AG08395 (cell line): ENCODE measurements at regions not wholly inside any gene's neighbourhood (a gene's known extent, or its start where the extent isn't known, plus 50 kb on each side); places are given as distances from the start of the nearest gene placed in this dataset.

Experiments used
- DNase-seq: peaks from one replicate; pipeline ENCODE4 v3.0.0; 2012; ENCODE audit warnings: mixed read lengths, low spot score

DNA sequence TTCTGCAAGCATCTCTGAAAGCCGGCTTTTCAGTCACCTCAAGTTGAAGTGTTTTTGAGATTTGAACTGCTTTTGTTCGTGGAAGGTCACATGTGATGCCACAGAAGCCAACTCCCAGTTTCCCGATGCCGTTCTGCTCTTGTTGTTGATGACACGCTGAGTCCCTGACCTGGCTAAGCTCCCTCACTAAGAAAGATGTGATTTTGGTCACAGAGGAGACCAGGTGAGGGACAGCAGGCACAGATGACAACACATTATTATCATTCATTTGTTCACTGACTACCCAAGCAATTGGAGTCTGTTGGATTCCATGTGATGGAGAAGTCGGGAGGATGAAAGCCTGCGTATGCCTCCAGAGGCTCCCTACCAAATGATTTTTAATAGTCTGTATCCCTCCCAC lies 822.4 kb upstream of the RBFOX1 start:
- DNase-seq = no peak

DNA sequence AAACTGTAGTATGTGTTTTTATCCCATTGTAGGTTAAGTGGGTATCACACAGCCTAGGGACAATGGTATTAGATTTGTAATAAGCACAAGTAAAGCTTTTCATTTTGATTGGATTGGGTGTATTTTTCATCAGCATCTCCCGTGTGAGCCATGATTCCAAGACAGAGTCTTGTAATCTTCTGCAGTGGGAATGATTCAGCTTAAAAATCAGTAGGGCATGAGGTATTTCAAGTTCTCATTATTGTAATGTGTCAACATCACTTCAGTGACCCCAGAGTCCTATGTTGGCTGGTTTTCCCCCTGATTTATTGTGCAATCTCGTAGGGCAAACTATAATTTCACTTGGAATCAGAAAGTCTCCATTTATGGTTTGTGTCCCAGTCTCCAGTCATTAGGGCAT lies 833.2 kb upstream of the RBFOX1 start:
- DNase-seq = no peak

DNA sequence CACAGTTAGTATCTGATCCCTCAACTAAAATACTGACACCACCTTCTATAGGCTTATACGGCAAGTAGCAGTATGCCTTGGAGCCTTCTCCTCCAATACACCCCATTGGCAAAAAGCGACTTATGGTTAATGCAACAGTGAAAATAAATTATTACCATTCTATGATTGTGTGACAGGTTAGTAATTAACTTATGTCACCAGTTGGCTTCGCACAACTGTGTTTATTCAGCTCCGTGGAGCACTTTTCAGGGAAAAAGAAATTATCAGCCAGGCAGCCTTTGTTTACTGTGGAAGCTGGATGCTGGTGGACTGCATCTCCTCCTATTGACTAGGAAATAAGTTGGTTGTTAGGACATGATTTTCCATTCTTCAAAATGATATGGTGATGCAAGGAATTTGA lies 833.8 kb upstream of the RBFOX1 start:
- no peak for DNase-seq

DNA sequence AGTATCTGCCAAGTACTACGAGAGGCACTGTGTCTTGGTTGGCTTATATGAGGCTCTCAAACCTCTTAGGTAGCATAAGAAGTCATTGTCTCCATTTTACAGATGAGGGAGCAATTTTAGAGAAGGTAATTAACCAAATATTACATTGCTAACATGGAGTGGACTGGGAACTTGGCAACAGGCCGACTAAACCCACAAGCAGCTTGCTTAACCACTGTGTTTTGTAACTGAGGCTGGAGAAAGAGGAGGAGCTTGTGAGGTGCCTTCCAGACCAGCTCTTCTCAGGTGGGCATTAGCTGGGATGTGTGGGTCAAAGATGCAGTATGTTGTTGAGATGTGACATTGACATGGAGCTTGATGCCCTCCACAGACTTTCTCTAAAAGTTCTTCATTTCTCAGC lies 835.6 kb upstream of the RBFOX1 start:
- no peak for DNase-seq

DNA sequence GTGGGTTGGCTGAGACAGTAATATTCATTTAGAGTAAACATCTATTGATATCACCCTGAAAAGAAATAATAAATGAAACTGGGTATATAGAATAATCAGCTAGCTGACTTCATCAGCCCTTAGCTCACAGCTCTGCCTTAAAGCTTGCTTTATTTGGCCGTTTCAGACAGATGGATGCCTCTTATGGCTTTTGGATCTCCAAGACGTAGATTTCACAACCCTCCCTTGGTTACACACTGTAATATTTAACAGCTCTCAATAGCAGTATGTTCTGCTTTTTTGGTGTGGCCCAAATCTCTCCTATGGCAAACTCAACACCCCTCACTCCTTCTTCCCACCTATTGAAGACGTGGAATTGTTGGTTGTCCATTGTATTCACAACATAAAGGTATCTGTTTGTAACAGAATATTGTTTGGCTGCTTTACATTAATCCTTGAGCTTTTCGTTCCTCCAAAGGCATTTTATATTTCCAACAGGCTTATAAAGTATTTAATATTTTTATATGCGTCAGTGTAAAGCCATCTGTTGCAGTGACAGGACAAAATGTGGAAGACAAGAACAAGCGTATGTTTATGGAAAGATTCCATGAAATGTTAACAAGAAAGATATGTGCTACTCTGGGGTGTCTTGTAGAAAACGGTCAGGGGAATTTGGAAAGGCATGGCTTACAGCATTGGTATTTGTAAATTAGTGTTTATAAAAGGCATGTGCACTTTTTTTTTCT lies 837.0 kb upstream of the RBFOX1 start:
- no peak for DNase-seq

DNA sequence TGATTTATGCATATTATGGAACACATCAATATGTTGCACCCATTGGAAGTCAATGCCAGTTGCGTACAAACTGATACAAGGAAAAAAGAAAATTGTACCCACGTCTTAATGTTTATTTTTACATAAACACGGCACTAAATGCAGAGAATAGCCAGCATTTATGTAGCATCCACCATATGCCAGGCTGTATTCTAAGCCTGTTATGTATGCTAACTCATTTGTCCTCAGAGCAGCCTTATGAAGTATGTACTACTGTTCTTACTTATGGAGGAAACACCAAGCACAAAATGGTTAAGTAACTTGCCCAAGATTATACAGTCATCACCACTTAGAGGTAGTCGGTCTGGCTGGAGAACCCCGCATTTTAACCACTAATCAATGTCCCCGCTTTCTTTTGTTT lies 837.9 kb upstream of the RBFOX1 start:
- DNase-seq = no peak

DNA sequence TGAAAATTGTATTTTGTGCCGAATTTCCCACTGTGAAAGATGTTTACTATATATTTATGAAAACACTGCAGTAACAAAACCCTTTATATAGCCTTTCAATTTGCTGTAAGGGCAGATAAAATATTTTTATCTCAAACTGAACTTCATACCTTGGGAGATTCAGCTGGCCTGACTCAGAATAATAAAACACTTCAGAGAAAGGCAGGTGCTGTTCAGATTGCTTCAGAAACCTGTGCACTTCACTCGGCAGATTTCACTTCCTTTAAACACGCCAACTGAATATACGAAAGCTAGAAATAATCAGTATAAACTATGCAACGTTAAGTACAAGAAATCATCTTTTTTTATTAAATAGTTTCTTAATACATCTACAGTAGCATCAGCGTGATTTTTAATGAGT lies 839.1 kb upstream of the RBFOX1 start:
- no peak for DNase-seq

DNA sequence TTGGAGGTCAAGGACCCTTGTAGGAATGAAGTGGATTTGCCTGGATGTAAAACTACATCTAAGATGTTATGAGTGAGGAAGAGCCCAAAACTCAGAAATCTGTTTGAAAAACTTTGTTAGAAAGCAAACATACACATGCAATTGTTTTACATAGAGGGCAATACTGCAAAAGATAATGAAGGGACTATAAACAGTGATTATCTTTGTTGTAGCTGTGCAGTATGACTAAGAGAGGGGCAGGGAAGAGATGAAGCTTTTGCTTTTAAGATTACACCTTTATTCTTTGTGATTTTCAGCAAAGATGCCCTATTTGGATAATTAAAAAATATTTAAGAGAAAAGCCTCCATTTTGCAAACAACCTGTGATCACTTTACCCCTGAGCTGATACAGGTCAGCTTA lies 839.9 kb upstream of the RBFOX1 start:
- no peak for DNase-seq

DNA sequence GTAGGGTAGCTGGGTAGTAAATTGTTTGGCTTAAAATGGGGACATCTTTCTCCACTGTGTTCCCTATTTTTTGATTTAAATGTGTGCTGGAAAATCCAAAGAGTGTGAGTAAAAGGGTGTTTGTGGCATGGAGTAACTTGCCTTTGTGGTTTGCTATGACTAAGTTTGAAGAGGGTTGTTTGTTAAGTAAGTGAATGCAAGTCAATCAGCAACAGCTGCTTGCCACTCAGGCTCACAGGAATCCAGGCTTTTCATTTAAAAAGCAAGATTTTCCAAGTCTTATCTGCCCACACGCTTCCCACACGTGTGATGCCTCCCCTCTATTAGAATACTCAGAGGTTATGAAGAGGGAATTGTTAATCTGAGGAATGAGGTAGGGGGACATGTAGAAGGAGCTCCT lies 847.7 kb upstream of the RBFOX1 start:
- no peak for DNase-seq

DNA sequence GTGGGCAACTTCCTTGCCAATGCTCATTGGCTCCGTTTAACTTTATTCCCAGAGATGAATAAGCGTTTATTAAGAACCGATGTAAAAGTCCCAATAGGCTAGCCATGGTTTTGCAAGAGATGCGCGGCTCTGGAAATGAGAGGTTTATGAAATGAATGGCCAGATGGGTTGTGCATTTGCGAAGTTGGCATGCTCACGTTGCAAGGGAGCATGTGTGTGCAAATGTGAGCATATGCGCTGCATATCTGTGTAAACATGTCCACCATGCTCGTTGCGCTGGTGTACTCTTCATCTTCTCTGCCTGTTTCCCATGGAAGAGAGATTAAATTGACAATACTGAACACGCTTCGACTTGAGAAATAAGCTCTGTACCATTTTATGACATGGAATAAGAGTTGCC lies 848.6 kb upstream of the RBFOX1 start:
- no peak for DNase-seq

DNA sequence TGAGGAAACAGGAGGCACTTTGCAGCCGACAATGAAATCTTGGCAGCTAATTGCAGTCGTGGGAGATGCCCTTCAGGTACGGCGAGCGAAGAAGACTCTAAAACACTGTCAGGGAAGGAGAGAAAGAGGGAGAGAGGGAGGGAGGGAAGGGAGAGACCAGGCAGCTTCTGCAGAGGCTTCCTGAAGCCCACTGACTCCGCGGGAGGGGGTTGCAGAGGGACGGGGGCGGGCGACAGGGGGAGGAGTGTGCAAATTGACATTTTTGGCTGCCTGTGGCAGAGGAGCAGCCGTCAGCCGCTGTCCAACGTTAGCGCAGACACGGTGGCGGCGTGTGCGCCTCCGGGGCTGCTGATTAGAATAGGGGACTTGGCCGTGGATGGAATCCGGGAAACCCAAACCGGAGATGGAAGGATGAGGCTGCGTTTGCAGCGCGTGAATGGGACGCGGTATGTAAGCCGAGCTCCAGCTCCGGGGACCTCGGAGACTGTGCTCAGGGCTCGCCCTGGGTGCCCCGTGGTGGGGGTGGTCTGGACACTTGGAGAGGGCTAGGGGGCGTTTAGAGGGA lies 849.1 kb upstream of the RBFOX1 start:
- no peak for DNase-seq

DNA sequence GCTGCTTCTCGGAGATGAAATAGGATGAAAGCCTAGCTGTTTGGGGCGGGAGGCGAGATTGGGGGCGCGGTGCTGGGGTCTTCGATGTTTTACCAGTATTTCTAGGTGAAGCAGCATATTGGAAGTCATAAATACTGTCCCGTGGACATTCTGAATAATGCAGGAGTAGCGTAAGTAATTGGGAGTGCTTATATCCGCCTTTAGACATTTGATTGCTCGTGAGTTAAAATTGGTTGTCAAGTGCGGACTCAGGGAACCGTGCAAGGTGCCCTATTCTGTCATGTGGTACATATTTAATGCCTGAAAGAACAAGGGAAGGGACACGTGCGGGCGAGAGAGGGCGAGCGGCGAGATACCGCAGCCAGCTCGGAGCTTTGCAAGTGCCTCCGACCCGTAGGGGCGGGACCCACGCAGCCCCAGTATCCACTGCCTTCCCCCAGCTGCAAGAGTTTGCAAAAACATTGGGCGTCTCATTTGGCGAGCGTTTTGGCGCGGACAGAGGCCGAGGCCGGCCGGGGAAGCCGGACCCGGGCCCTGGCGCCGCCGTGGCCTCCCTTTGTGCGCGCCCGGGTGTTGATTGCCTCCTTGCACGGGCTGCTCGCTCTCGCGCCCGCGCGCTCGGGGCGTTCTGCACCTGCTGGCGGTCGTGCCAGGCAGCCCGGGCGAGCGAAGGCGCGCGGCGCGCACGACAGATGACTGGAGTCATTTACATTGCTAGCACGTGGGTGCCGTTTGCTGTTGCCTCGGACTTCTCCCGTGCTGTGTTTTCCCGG lies 849.8 kb upstream of the RBFOX1 start:
- DNase-seq = no peak

DNA sequence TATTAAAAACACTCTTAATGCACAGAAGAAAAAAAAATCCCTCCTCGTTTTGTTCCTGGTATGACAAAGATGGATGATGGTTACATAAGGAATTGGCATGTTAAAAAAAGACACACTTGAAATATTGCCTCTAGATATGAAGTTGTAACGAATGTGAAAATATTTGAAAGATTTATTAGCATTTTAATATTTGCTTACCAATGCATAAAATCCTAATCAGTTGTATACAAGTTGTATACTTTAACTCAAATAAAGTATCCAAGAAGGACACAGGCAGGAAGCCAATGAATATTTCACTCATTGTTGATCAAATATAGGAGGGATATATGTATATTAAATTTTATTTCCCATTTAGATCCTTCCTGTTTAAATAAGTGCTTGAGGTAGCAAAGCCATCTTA lies 850.8 kb upstream of the RBFOX1 start:
- no peak for DNase-seq

DNA sequence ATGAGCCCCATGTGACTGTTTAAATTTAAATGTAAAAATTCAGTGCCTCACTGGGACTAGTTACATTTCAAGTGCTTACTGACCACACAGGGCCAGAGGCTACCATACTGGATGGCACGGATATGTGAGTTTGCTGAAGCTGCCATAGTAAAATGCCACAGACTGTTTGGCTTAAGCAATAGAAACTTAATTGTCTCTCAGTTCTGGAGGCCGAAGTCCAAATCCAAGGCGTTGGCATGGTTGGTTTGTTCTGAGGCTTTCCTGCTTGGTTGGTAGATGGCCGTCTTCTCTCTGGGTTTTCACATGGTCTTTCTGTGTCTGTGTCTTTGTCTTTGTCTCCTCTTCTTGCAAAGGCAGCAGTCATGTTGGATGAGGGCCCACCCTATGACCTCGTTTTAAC lies 878.9 kb upstream of the RBFOX1 start:
- no peak for DNase-seq

DNA sequence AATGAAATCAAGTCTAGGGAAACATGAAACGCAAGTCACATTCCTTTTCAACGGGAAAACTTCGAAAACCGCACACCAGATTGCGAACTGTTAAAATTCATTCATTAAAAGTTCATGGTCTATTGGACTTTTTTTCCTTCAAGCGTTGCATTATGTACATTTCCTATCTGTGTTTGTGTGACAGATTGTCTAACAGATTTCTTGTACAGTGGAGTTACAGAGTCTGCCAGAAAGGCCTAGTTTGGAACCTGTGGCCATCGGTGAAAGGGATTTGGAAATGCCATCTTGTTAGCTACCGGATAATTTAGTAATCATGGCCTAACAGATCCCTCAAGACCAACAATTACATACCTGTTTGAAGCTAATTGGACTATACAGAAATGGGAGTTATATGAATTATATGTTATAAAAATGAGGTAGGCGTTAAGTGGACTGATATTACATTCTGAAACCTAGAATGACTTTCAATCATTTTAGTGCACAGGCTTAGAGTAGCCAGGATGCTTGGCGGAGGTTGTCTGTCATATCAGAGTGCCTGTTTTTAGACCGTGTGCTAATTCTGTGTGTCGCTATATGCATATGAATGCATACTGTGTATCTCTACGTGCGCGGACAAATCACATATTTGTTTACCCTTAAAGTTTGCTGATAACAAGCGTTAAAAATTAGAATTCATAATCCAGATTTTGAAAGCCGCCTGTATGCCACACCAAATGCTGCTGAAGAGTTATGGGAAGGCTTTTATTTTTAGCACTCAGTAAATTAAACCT lies 885.4 kb upstream of the RBFOX1 start:
- no peak for DNase-seq

DNA sequence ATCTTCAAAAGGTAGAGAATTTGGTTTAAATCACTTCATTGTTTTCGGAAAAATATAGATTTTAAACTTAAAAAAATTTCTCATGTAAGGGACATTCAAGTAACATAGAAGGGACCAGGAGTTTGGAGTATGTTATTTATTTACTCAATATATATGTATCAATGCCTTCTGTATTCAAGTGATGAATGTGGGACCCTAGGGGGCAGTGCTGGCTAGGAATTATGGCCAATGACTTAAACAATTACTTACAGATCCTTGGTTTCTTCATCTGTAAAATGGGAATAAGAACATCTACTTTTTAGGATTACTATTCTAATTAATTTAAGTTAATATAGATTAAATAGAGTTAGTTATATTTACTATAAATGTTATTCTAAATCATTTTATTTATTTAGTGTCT lies 886.3 kb upstream of the RBFOX1 start:
- DNase-seq = no peak

DNA sequence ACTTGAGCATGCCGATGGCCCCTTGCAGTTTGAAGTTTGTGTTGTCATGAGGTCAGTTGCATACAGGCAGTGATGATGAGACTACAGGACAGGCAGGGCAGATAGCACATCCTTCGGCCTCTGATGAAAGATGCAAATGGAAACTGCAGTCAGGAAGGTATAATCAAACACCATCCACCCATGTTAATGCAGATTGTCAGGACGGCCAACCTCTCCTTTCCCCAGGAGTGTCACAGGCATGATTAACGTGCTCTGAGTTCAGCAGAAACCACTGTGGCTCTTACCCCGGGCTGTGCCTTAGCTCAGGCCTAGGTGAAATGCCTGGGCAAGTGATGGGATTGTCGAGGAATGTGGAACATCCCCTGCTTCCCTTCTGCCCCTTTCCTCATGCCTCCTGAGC lies 893.5 kb upstream of the RBFOX1 start:
- DNase-seq = no peak

DNA sequence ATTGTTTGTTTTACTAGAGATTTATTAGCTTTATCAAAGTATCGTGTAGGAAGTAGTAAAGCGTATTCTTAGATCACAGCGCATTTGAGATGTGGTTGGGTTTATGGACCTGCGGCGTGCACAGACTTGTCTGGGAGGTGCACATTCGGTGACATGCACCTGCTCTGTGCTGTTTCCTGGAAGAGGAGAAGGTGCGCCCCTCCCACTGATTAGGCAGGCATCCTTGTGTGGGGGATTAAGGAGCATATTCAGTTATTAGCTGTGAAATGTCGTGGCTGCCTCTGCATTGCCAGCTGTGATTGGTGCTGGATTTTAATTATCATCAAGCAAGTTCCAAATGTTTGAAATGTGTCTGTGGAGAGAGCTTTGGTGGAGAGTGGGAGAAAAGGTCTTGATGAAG lies 903.8 kb upstream of the RBFOX1 start:
- no peak for DNase-seq

DNA sequence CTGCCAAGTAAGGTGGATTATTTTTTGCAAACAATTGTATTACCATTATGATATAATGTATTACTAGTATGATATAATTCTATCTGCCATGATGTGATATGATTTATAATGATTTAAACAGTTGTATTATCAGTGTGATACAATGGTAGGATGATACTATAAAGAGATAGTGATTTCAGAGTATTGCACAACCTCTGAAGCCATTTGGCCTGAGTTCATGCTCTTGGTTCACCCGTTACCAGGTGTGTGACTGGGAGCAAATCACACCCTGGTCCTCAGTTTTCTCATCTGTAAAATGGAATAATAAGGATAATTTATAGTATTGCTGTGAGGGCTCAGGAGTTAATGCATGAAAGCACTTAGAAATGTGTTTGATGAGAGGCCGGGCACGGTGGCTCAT lies 905.0 kb upstream of the RBFOX1 start:
- DNase-seq = no peak

DNA sequence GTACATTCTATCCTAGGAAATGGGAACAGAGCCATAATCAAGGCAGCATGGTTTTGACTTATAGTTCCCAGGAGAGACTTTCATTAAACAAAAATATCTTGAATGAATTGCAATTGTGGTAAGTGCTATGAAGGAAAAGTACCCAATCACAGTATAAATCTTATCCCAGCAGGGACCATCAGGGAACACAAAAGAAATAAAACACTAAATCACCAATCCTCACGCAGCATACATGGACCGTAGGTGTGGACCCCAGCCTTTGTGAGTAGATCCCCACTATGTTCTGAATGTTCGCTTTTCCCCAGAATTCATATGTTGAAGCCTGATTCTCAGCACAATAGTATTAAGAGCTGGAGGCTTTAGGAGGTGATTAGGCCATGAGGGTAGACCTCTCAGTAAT lies 925.0 kb upstream of the RBFOX1 start:
- no peak for DNase-seq

DNA sequence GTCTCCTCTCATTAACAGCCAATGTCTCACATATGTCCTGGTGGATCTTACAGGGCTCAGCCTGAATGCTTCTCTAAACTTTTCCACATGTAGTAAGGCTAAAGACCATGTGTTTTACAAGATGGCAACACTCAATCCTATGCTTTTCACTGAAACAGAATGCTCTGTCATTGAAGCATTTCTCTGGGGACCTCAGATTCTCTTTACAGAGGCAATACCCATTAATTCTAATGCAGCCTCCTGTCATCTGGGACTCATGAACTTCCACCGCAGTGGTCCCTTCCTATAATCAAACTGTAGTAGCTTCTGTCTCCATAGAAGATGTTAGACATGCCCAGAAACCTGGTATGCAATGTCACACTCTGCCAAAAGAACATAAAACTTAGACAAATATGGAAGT lies 926.6 kb upstream of the RBFOX1 start:
- DNase-seq = no peak

DNA sequence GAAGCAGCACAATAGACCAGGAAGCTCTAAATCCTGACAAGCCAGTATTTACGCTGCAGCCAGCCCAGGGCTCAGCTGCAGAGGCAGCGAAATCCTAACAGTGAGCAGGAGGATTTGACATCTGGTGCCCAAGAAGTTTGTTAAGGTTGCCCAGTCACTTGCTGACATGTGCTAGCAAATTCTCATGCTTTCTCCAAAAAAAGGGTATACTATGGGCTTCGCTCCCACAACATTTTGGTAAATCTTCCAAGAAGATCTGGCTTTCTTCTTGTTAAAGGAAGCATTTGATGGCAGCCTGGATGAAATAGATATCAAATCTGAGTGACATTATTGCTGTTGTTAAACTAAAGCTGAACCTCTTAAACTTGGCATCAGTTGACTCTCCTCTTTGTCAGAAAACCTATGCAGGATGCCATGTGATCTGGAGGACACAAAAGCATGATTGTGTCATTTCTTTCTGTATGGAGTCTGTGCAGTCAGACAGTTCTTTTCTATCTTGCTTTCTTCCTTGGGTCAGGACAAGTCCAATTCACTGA lies 949.7 kb upstream of the RBFOX1 start:
- DNase-seq = no peak

DNA sequence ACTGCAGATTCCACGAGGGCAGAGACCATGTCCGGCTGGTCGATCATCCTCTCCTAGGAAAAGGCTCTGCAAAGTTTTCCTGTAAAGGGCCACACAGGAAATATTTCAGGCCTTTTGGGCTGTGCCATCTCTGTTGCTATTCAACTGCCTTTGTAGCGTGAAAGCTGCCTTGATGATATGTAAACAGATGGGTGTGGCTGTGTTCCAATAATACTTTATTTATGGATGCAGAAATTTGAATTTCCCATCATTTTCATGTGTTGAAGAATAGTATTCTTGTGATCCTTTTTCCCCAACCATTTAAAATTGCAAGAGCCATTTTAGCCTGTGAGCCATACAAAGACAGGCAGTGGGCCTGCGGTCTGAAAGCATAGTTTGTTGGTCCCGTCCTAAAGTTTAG lies 950.7 kb upstream of the RBFOX1 start:
- DNase-seq = no peak
